ENCODE measurements at regions not wholly inside any gene's neighbourhood (a gene's known extent, or its start where the extent isn't known, plus 50 kb on each side); places are given as distances from the start of the nearest gene placed in this dataset.

DNA sequence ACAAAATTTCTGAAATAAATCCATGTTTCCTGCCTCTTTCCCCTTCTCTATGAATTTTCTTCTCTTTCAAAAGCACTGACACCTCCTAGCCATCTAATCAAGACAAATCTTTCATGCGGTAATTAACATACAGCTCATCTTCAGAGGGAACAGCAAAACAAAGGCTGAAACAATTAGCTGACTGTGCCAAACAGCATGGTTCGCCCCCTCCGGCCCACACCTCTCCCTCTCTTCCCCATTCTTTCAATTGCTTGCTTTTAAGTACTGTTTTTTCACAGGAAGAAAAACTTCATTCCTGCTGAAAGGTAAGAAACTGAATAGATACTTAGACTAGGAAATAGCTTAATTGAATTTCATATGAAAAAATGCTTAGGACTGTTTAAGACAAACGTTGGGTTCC is 291.1 kb upstream of the NOCT start:
- DNase-seq (no peak), ATAC-seq (no peak)
- no peaks in the 10 kb centered on the region for H3K9me3 ChIP-seq
- H3K4me3 ChIP-seq = no peak overlapping the region
- no peak overlapping the region for H3K27ac ChIP-seq
- no peaks in the 10 kb centered on the region for H3K36me3 ChIP-seq
- H3K27me3 ChIP-seq (ENCODE audit: low read depth) = no peaks in the 10 kb centered on the region
- TF ChIP-seq, protein P1, sequence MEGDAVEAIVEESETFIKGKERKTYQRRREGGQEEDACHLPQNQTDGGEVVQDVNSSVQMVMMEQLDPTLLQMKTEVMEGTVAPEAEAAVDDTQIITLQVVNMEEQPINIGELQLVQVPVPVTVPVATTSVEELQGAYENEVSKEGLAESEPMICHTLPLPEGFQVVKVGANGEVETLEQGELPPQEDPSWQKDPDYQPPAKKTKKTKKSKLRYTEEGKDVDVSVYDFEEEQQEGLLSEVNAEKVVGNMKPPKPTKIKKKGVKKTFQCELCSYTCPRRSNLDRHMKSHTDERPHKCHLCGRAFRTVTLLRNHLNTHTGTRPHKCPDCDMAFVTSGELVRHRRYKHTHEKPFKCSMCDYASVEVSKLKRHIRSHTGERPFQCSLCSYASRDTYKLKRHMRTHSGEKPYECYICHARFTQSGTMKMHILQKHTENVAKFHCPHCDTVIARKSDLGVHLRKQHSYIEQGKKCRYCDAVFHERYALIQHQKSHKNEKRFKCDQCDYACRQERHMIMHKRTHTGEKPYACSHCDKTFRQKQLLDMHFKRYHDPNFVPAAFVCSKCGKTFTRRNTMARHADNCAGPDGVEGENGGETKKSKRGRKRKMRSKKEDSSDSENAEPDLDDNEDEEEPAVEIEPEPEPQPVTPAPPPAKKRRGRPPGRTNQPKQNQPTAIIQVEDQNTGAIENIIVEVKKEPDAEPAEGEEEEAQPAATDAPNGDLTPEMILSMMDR (IDR thresholded peaks at IDR 0.05) = no peak
- intact Hi-C loops (cut with DNase I) = no loop called here
- H3K4me1 ChIP-seq = no peaks in the 10 kb centered on the region

DNA sequence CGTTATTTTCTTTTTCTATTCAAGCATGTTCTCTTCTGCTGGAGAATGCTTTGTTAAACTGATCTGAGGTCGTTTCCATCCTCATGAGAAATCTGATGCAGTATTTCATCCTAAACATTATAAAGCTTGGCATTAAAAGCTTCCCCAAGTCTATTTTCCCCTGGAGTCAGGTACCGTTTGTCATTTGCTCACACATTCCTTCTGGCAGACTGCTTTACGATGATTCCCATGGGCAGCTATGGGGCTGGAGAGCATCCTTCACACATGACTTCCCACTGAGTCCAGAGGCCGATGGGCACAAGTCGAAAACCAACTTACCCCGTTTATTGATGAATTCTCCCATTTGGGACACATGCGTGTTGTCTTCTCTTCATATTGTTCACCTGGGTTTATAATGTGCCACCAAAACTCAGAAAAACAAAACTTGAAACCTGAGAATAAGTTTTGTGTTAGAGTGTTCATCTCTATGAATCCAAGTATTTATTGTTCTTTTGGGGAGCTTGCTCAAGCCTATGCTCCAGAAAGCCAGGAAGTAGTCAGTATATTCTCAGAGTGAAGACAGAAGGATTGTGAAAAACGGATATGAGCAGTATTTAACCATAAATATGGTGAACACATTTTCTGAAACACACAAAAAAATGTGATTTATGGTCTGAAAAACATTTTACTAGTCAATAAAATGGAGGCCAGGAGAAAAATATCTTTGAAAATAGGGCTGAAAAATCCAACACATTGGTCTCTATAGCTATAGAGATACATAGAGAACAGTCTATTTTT is 298.8 kb upstream of the NOCT start:
- H3K4me1 ChIP-seq = no peaks in the 10 kb centered on the region
- TF ChIP-seq, protein P1 (IDR thresholded peaks at IDR 0.05) = no peak
- H3K27me3 ChIP-seq (ENCODE audit: low read depth) = no peaks in the 10 kb centered on the region
- H3K36me3 ChIP-seq = no peaks in the 10 kb centered on the region
- DNase-seq (no peak), ATAC-seq (no peak)
- intact Hi-C loops (cut with DNase I) = no loop called here
- no peak overlapping the region for H3K4me3 ChIP-seq
- H3K27ac ChIP-seq = no peak overlapping the region
- H3K9me3 ChIP-seq = no peaks in the 10 kb centered on the region

GRCh38 chr4:138710297-138710696 is 305.3 kb upstream of the NOCT start:
- Histone ChIP-seq H3K27me3 (ENCODE audit: low read depth) (no peaks in the 10 kb centered on the region), H3K9me3 (no peaks in the 10 kb centered on the region), H3K36me3 (no peaks in the 10 kb centered on the region), H3K4me3 (no peak overlapping the region), H3K27ac (no peak overlapping the region), H3K4me1 (no peaks in the 10 kb centered on the region)
- TF ChIP-seq, protein P1 (IDR thresholded peaks at IDR 0.05) = no peak
- intact Hi-C loops (cut with DNase I) = no loop called here
- DNase-seq = no peak
- no peak for ATAC-seq

GRCh38 chr4:138709859-138710258 is 305.7 kb upstream of the NOCT start:
- Histone ChIP-seq H3K27ac (no peak overlapping the region), H3K4me3 (no peak overlapping the region), H3K27me3 (ENCODE audit: low read depth) (no peaks in the 10 kb centered on the region), H3K4me1 (no peaks in the 10 kb centered on the region), H3K36me3 (no peaks in the 10 kb centered on the region), H3K9me3 (no peaks in the 10 kb centered on the region)
- no peak for DNase-seq
- no peak for ATAC-seq
- TF ChIP-seq, protein P1 (IDR thresholded peaks at IDR 0.05) = no peak
- intact Hi-C loops (cut with DNase I) = no loop called here

GRCh38 chr4:138707746-138708677 is 307.6 kb upstream of the NOCT start:
- TF ChIP-seq, protein P1 (IDR thresholded peaks at IDR 0.05) = no peak
- no peaks in the 10 kb centered on the region for H3K27me3 ChIP-seq (ENCODE audit: low read depth)
- no peak for ATAC-seq
- no peaks in the 10 kb centered on the region for H3K4me1 ChIP-seq
- H3K27ac ChIP-seq = no peak overlapping the region
- intact Hi-C loops (cut with DNase I) = no loop called here
- H3K9me3 ChIP-seq = no peaks in the 10 kb centered on the region
- DNase-seq = no peak
- H3K36me3 ChIP-seq = no peaks in the 10 kb centered on the region
- H3K4me3 ChIP-seq = no peak overlapping the region

Measured in lower lobe of right lung (tissue), 2 donors.